Suppressor macrophage treated with lipopolysaccharide for 1 hour (primary cell): ENCODE measurements at regions not wholly inside any gene's neighbourhood (a gene's known extent, or its start where the extent isn't known, plus 50 kb on each side); places are given as distances from the start of the nearest gene placed in this dataset.
A peak's percentile ranks its signal among the peaks of the same experiment; 100 is the strongest.

ENCODE experiments used
- DNase-seq, 3 donors: peaks; one replicate each; pipeline ENCODE4 v3.0.0-alpha.2; 2020 to 2022

- no peak for DNase-seq
Observed at GRCh38 chr5:114179134-114179533, 182.7 kb upstream of the KCNN2 start.

- DNase-seq = no peak
Observed at GRCh38 chr5:114184006-114184405, 177.9 kb upstream of the KCNN2 start.

- no peak for DNase-seq
Observed at GRCh38 chr5:114185274-114185673, 176.6 kb upstream of the KCNN2 start.

GRCh38 chr5:114191441-114191840 is 170.4 kb upstream of the KCNN2 start:
- no peak for DNase-seq

GRCh38 chr5:114192108-114192507 is 169.8 kb upstream of the KCNN2 start:
- no peak for DNase-seq

GRCh38 chr5:114201332-114201731 is 160.5 kb upstream of the KCNN2 start:
- no peak for DNase-seq

GRCh38 chr5:114204923-114205322 is 156.9 kb upstream of the KCNN2 start:
- DNase-seq = no peak

- no peak for DNase-seq
Observed at GRCh38 chr5:114206640-114207039, 155.2 kb upstream of the KCNN2 start.

- DNase-seq = no peak
Observed at GRCh38 chr5:114207615-114208014, 154.3 kb upstream of the KCNN2 start.

GRCh38 chr5:114208120-114208519 is 153.8 kb upstream of the KCNN2 start:
- DNase-seq = no peak

- DNase-seq = no peak
Observed at GRCh38 chr5:114208588-114208987, 153.3 kb upstream of the KCNN2 start.

- DNase-seq = no peak
Observed at GRCh38 chr5:114210662-114211061, 151.2 kb upstream of the KCNN2 start.

GRCh38 chr5:114221807-114222206 is 140.1 kb upstream of the KCNN2 start:
- no peak for DNase-seq

GRCh38 chr5:114223866-114224265 is 138.0 kb upstream of the KCNN2 start:
- DNase-seq = peak in 2 of 3 donors; percentile 1 to 10

GRCh38 chr5:114237766-114238165 is 124.1 kb upstream of the KCNN2 start:
- DNase-seq = no peak

- no peak for DNase-seq
Observed at GRCh38 chr5:114238771-114239313, 123.0 kb upstream of the KCNN2 start.

- no peak for DNase-seq
Observed at GRCh38 chr5:114243281-114243971, 118.4 kb upstream of the KCNN2 start.

GRCh38 chr5:114243972-114244317 is 117.9 kb upstream of the KCNN2 start:
- no peak for DNase-seq

- DNase-seq = no peak
Observed at GRCh38 chr5:114249823-114250222, 112.0 kb upstream of the KCNN2 start.

GRCh38 chr5:114250536-114250935 is 111.3 kb upstream of the KCNN2 start:
- no peak for DNase-seq

GRCh38 chr5:114252226-114252625 is 109.6 kb upstream of the KCNN2 start:
- DNase-seq = no peak

- DNase-seq = no peak
Observed at GRCh38 chr5:114255260-114255659, 106.6 kb upstream of the KCNN2 start.

- no peak for DNase-seq
Observed at GRCh38 chr5:114261989-114262388, 99.9 kb upstream of the KCNN2 start.

GRCh38 chr5:114265432-114266060 is 96.3 kb upstream of the KCNN2 start:
- no peak for DNase-seq

- DNase-seq = no peak
Observed at GRCh38 chr5:114266374-114266773, 95.5 kb upstream of the KCNN2 start.
